ENCODE measurements at regions not wholly inside any gene's neighbourhood (a gene's known extent, or its start where the extent isn't known, plus 50 kb on each side); places are given as distances from the start of the nearest gene placed in this dataset.

DNA sequence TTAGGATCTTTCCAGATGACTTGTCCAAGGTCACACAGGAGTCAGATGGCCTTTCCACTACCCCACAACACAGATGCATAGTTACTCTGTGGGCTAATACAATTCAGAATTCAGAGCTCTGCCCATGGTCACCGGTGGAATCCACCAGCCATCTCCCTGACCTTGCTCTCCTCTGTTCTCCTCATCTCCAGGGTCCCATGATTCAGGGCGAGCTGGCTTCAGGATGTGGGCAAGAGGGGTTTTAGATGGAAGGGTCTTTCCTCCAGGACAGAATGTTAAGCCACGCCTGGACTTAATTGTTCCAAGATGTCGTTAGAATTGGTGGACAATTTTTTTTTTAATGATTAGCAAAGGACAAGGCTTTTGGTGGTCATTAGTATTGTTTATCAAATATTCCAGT is 81.7 kb upstream of the LARP1 start:
- TF ChIP-seq, protein P1, sequence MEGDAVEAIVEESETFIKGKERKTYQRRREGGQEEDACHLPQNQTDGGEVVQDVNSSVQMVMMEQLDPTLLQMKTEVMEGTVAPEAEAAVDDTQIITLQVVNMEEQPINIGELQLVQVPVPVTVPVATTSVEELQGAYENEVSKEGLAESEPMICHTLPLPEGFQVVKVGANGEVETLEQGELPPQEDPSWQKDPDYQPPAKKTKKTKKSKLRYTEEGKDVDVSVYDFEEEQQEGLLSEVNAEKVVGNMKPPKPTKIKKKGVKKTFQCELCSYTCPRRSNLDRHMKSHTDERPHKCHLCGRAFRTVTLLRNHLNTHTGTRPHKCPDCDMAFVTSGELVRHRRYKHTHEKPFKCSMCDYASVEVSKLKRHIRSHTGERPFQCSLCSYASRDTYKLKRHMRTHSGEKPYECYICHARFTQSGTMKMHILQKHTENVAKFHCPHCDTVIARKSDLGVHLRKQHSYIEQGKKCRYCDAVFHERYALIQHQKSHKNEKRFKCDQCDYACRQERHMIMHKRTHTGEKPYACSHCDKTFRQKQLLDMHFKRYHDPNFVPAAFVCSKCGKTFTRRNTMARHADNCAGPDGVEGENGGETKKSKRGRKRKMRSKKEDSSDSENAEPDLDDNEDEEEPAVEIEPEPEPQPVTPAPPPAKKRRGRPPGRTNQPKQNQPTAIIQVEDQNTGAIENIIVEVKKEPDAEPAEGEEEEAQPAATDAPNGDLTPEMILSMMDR (IDR thresholded peaks at IDR 0.05; ENCODE audit: low read depth, low read length), result no peak
- no peak for TF ChIP-seq EZH2phosphoT487 (IDR thresholded peaks at IDR 0.05; ENCODE audit: low read depth)

Data from OCI-LY3 (cell line).